K562 (cell line): ENCODE measurements at regions not wholly inside any gene's neighbourhood (a gene's known extent, or its start where the extent isn't known, plus 50 kb on each side); places are given as distances from the start of the nearest gene placed in this dataset.

Experiments used
- ATAC-seq: fragments of 200-7000 bp; cut with Tn5 transposase; 3 replicates; pipeline ENCODE4 v1.9.1; 2020; ENCODE audit warnings: moderate library complexity
- BruUV-seq: library from RNA; stranded (reverse); fragments of 400-500 nt; replicated peaks from 2 replicates; lab custom pipeline; 2021; lab: Mats Ljungman, UMichigan
- CTCF ChIA-PET: fragments of 300-600 bp; formaldehyde crosslinking; extraction: SDS; loops from one replicate; lab custom pipeline; 2021; ENCODE audit warnings: low intra/inter-chr PET ratio; lab: Yijun Ruan, JAX
- POLR2A ChIA-PET: fragments of 300-600, 350-650 bp; sonication (Branson Sonifier 250); formaldehyde crosslinking; extraction: SDS; loops from one replicate; lab custom pipeline; 2021; ENCODE audit warnings: antibody characterized with exemption, inconsistent platforms; lab: Yijun Ruan, JAX
- DNase-seq, 4 experiments: peaks; one replicate each; pipeline versions ENCODE4 v3.0.0 to v3.0.0-alpha.2; 2011 to 2018; ENCODE audit warnings: low spot score in 3 of 4, mixed read lengths in 3 of 4; ENCODE audit errors: extremely low read depth in 1 of 4
- FAIRE-seq: peaks from 2 replicates; lab custom pipeline; 2011; peaks lifted over from hg19 to GRCh38; lab: Jason Lieb, UNC
- H2AFZ ChIP-seq: 2 replicates; pipeline ENCODE4 v1.6.0; 2011; ENCODE audit warnings: low read depth, low read length, control low read depth, inconsistent platforms
- H3K27ac ChIP-seq: fragments of 200-600 bp; 3 replicates; pipeline ENCODE4 v1.8.0; 2011; ENCODE audit warnings: low read depth, mild to moderate bottlenecking, control low read depth, inconsistent platforms, low read length, moderate library complexity, mixed read lengths; ENCODE audit errors: extremely low read depth
- H3K27me3 ChIP-seq, 2 experiments: fragments of 300-600 bp in 1 of 2; 2 replicates in 1 of 2; 3 replicates in 1 of 2; pipeline versions ENCODE4 v1.6.0 to v1.8.0; 2011; ENCODE audit warnings: inconsistent platforms in 2 of 2, low read length in 2 of 2, mild to moderate bottlenecking in 1 of 2, mixed read lengths in 1 of 2, moderate library complexity in 1 of 2; ENCODE audit not compliant: control insufficient read depth in 2 of 2, insufficient read depth in 2 of 2
- H3K36me3 ChIP-seq: fragments of 300-600 bp; 3 replicates; pipeline ENCODE4 v1.8.0; 2011; ENCODE audit warnings: mild to moderate bottlenecking, low read length, inconsistent platforms; ENCODE audit not compliant: control insufficient read depth, insufficient read depth
- H3K4me1 ChIP-seq, 2 experiments: fragments of 200-600 bp in 1 of 2; replicated peaks in 1 of 2; 2 replicates in 1 of 2; 3 replicates in 1 of 2; pipeline versions ENCODE4 v1.5.1 to v1.8.0; 2011; ENCODE audit warnings: inconsistent platforms in 2 of 2, low read length in 2 of 2, mild to moderate bottlenecking in 1 of 2, mixed read lengths in 1 of 2, moderate library complexity in 1 of 2; ENCODE audit not compliant: control insufficient read depth in 2 of 2, insufficient read depth in 2 of 2
- H3K4me2 ChIP-seq: 2 replicates; pipeline ENCODE4 v1.6.1; 2011; ENCODE audit warnings: low read length, control low read depth, inconsistent platforms, mixed read lengths; ENCODE audit not compliant: insufficient read depth
- H3K4me3 ChIP-seq: fragments of 200-600 bp; sonication (generic), shearing (Covaris generic); 2 replicates; pipeline ENCODE4 v1.5.1; 2016; ENCODE audit warnings: control low read depth, inconsistent platforms
- H3K79me2 ChIP-seq: fragments of 200-600 bp; 3 replicates; pipeline ENCODE4 v1.8.0; 2011; ENCODE audit warnings: low read length, inconsistent platforms; ENCODE audit not compliant: control insufficient read depth, insufficient read depth
- H3K9ac ChIP-seq, 2 experiments: 2 replicates each; pipeline versions ENCODE4 v1.6.0 to v1.6.1; 2011; ENCODE audit warnings: low read depth in 2 of 2, low read length in 2 of 2, control low read depth in 1 of 2, inconsistent platforms in 1 of 2, mild to moderate bottlenecking in 1 of 2, mixed read lengths in 1 of 2; ENCODE audit not compliant: insufficient read depth in 1 of 2
- H3K9me1 ChIP-seq: one replicate; pipeline ENCODE4 v1.6.0; 2011; ENCODE audit warnings: inconsistent platforms, mild to moderate bottlenecking, low read length, moderate library complexity; ENCODE audit not compliant: control insufficient read depth, insufficient read depth
- H3K9me3 ChIP-seq: replicated peaks from 2 replicates; pipeline ENCODE4 v1.5.1; 2011; ENCODE audit warnings: low read depth, low read length, inconsistent platforms; ENCODE audit not compliant: control insufficient read depth, insufficient read depth
- H4K20me1 ChIP-seq: replicated peaks from 2 replicates; pipeline ENCODE4 v1.6.1; 2011; ENCODE audit warnings: low read length, inconsistent platforms, mixed read lengths; ENCODE audit not compliant: control insufficient read depth, insufficient read depth
- BDP1 ChIP-seq: IDR thresholded peaks from 3 replicates; pipeline ENCODE4 v1.6.1; 2011; ENCODE audit not compliant: insufficient read length, insufficient read depth
- BMI1 ChIP-seq: fragments of 150-350 bp; IDR thresholded peaks from 2 replicates; pipeline ENCODE4 v1.6.1; 2014; ENCODE audit warnings: low read length
- CBX8 ChIP-seq: fragments of 200-600 bp; sonication (generic); IDR thresholded peaks from 2 replicates; pipeline ENCODE4 v1.6.1; 2012; ENCODE audit warnings: borderline replicate concordance, mixed run types, low read depth, mild to moderate bottlenecking, moderate library complexity, mixed read lengths, low read length, control low read depth, inconsistent platforms; ENCODE audit not compliant: poor library complexity, severe bottlenecking; ENCODE audit errors: extremely low read depth
- CREBBP ChIP-seq: IDR thresholded peaks from one replicate; pipeline ENCODE4 v1.6.1; 2012; ENCODE audit warnings: low read depth, mild to moderate bottlenecking, control low read depth, inconsistent platforms, low read length
- HMGN3 ChIP-seq: IDR thresholded peaks from 2 replicates; pipeline ENCODE4 v1.6.1; 2011; ENCODE audit warnings: borderline replicate concordance, low read depth, mild to moderate bottlenecking, mixed read lengths, low read length; ENCODE audit not compliant: insufficient read length; ENCODE audit errors: extremely low read depth
- ILK ChIP-seq: fragments of 450-650 bp; IDR thresholded peaks from 2 replicates; pipeline ENCODE4 v1.6.1; 2016; ENCODE audit warnings: missing genetic modification characterization, low read depth, mild to moderate bottlenecking, missing compliant biosample characterization, moderate library complexity, borderline replicate concordance
- RBM17 ChIP-seq: fragments of 200-400 bp; formaldehyde crosslinking; IDR thresholded peaks from 2 replicates; pipeline ENCODE4 v1.6.1; 2017; ENCODE audit warnings: low read depth, mild to moderate bottlenecking, low read length, borderline replicate concordance
- SMAD2 ChIP-seq: fragments of 150-350 bp; IDR thresholded peaks from 2 replicates; pipeline ENCODE4 v1.6.1; 2014; ENCODE audit warnings: low read depth, mild to moderate bottlenecking, low read length
- ZKSCAN8 ChIP-seq: fragments of 200-800 bp; sonication (Bioruptor generic); IDR thresholded peaks from 2 replicates; pipeline ENCODE4 v1.6.1; 2016; ENCODE audit warnings: missing genetic modification characterization, missing compliant biosample characterization
- ZNF347 ChIP-seq: fragments of 450-650 bp; formaldehyde crosslinking; IDR thresholded peaks from 2 replicates; pipeline ENCODE4 v1.4.0; 2020; ENCODE audit warnings: low read depth, mild to moderate bottlenecking, moderate library complexity
- WGBS: fragments of 100-300 bp; shearing (Covaris generic); methylation state at CpG from one replicate; pipeline ENCODE4 v1.1.6; 2016; ENCODE audit warnings: low coverage, mixed read lengths; ENCODE audit not compliant: insufficient coverage; ENCODE audit errors: missing lambda C conversion rate; 5-methylcytosine and 5-hydroxymethylcytosine counted together
- in situ Hi-C: fragments of 300-500 bp; cut with MboI; formaldehyde crosslinking; loops from 4 replicates; pipeline ENCODE4 v1.15.0; 2018; ENCODE audit warnings: inconsistent platforms, mixed read lengths
- intact Hi-C: fragments of 100-400 bp; cut with micrococcal nuclease; formaldehyde crosslinking; loops from 2 replicates; pipeline ENCODE4 v1.14.2; 2022
- TF ChIP-seq, protein P1 (sequence below): sonication (generic); IDR thresholded peaks from 2 replicates; pipeline ENCODE4 v1.6.1; 2016
- TF ChIP-seq, protein P2 (sequence below), 3 experiments: fragments of 200-800 bp in 1 of 3; fragments of 250-450 bp in 1 of 3; fragments of 450-650 bp in 1 of 3; sonication (Bioruptor Pico) in 1 of 3; sonication (Bioruptor generic) in 1 of 3; formaldehyde crosslinking in 1 of 3; IDR thresholded peaks; 2 replicates each; pipeline versions ENCODE4 v1.6.1 to v1.8.0; 2016 to 2022; ENCODE audit warnings: mild to moderate bottlenecking in 2 of 3, missing genetic modification characterization in 2 of 3, missing compliant biosample characterization in 1 of 3, moderate library complexity in 1 of 3

GRCh38 chr20:53842301-53843099, 227.9 kb downstream of the BCAS1 start (continued):
- TF ChIP-seq, protein P1, sequence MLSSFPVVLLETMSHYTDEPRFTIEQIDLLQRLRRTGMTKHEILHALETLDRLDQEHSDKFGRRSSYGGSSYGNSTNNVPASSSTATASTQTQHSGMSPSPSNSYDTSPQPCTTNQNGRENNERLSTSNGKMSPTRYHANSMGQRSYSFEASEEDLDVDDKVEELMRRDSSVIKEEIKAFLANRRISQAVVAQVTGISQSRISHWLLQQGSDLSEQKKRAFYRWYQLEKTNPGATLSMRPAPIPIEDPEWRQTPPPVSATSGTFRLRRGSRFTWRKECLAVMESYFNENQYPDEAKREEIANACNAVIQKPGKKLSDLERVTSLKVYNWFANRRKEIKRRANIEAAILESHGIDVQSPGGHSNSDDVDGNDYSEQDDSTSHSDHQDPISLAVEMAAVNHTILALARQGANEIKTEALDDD, result no peak
- TF ChIP-seq ILK (tag) (no peak), BMI1 (no peak), CREBBP (no peak)

DNA sequence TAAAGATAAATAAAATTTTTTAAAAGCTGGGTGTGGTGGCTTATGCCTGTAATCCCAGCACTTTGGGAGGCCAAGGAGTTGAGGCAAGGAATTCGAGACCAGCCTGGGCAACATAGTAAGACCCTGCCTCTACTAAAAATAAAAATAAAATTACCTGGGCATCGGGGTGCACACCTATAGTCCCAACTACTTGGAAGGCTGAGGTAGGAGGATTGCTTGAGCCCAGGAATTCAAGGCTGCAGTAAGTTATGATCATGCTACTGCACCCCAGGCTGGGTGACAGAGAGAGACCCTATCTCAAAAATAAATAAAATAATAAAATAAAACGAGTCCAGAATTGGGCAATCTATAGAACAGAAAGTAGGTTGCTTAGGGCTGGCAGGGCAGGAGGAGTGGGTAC, 228.7 kb downstream of the BCAS1 start:
- FAIRE-seq (no peak), ATAC-seq (no peak), DNase-seq (no peak)
- Histone ChIP-seq H3K4me2 (no peak overlapping the region), H3K79me2 (no peaks in the 10 kb centered on the region), H4K20me1 (no peaks in the 10 kb centered on the region), H3K27ac (no peak overlapping the region), H3K9ac (no peak overlapping the region), H3K36me3 (no peaks in the 10 kb centered on the region), H3K4me3 (no peak overlapping the region), H2AFZ (no peak overlapping the region), H3K4me1 (no peaks in the 10 kb centered on the region), H3K9me1 (no peaks in the 10 kb centered on the region), H3K27me3 (no peaks in the 10 kb centered on the region), H3K9me3 (no peaks in the 10 kb centered on the region)
- TF ChIP-seq HMGN3 (no peak), BDP1 (no peak), CBX8 (no peak), ZNF347 (CRISPR knock-in tag) (no peak), RBM17 (no peak), ZKSCAN8 (CRISPR knock-in tag) (no peak), SMAD2 (no peak)
- TF ChIP-seq, protein P2, sequence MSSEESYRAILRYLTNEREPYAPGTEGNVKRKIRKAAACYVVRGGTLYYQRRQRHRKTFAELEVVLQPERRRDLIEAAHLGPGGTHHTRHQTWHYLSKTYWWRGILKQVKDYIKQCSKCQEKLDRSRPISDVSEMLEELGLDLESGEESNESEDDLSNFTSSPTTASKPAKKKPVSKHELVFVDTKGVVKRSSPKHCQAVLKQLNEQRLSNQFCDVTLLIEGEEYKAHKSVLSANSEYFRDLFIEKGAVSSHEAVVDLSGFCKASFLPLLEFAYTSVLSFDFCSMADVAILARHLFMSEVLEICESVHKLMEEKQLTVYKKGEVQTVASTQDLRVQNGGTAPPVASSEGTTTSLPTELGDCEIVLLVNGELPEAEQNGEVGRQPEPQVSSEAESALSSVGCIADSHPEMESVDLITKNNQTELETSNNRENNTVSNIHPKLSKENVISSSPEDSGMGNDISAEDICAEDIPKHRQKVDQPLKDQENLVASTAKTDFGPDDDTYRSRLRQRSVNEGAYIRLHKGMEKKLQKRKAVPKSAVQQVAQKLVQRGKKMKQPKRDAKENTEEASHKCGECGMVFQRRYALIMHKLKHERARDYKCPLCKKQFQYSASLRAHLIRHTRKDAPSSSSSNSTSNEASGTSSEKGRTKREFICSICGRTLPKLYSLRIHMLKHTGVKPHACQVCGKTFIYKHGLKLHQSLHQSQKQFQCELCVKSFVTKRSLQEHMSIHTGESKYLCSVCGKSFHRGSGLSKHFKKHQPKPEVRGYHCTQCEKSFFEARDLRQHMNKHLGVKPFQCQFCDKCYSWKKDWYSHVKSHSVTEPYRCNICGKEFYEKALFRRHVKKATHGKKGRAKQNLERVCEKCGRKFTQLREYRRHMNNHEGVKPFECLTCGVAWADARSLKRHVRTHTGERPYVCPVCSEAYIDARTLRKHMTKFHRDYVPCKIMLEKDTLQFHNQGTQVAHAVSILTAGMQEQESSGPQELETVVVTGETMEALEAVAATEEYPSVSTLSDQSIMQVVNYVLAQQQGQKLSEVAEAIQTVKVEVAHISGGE (CRISPR knock-in tag; IDR thresholded peaks at IDR 0.05), result peak in 1 of 3 experiments; percentile 76; a peak in 1 of 6 replicates
- ChIA-PET POLR2A (no interaction called here), CTCF (no interaction called here)
- WGBS, result 11% methylated on average over 3 of the region's 3 CpGs
- in situ Hi-C loops, result no loop called here
- BruUV-seq, result no TSS peak
- intact Hi-C loops, result no loop called here
